ENCODE measurements at regions not wholly inside any gene's neighbourhood (a gene's known extent, or its start where the extent isn't known, plus 50 kb on each side); places are given as distances from the start of the nearest gene placed in this dataset.

- TF ChIP-seq POLR2A (IDR thresholded peaks at IDR 0.05): no peak
- TF ChIP-seq CTCF (IDR thresholded peaks at IDR 0.05): no peak
These were observed 236.9 kb upstream of the HES1 start for GRCh38 chr3:193899001-193899400.
